HG03066 (cell line): ENCODE measurements at regions not wholly inside any gene's neighbourhood (a gene's known extent, or its start where the extent isn't known, plus 50 kb on each side); places are given as distances from the start of the nearest gene placed in this dataset.

Source experiments
- ATAC-seq: cut with Tn5 transposase; IDR thresholded peaks from one replicate; pipeline ENCODE4 v1.9.1; 2021; ENCODE audit warnings: low read depth; ENCODE audit not compliant: unreplicated experiment

GRCh38 chr11:91209751-91210150, 986.9 kb upstream of the CHORDC1 start:
- ATAC-seq = no peak

- ATAC-seq = no peak
These were observed 986.5 kb upstream of the CHORDC1 start for GRCh38 chr11:91209306-91209705.

- ATAC-seq = no peak
These were observed 977.0 kb upstream of the CHORDC1 start for GRCh38 chr11:91199866-91200265.

GRCh38 chr11:91194546-91194945, 971.7 kb upstream of the CHORDC1 start:
- no peak for ATAC-seq

GRCh38 chr11:91188484-91188883, 965.6 kb upstream of the CHORDC1 start:
- ATAC-seq = no peak

GRCh38 chr11:91187314-91187713, 964.5 kb upstream of the CHORDC1 start:
- ATAC-seq = no peak

GRCh38 chr11:91178366-91178765, 955.5 kb upstream of the CHORDC1 start:
- ATAC-seq = no peak

GRCh38 chr11:91174734-91175133, 951.9 kb upstream of the CHORDC1 start:
- no peak for ATAC-seq

GRCh38 chr11:91174193-91174592, 951.3 kb upstream of the CHORDC1 start:
- no peak for ATAC-seq

GRCh38 chr11:91173701-91174100, 950.9 kb upstream of the CHORDC1 start:
- no peak for ATAC-seq

- no peak for ATAC-seq
These were observed 947.9 kb upstream of the CHORDC1 start for GRCh38 chr11:91170711-91171110.

- ATAC-seq = no peak
These were observed 941.6 kb upstream of the CHORDC1 start for GRCh38 chr11:91164452-91164822.

- ATAC-seq = no peak
These were observed 941.0 kb upstream of the CHORDC1 start for GRCh38 chr11:91163619-91164451.

GRCh38 chr11:91160661-91161060, 937.8 kb upstream of the CHORDC1 start:
- no peak for ATAC-seq

- ATAC-seq = no peak
These were observed 936.2 kb upstream of the CHORDC1 start for GRCh38 chr11:91158891-91159537.

GRCh38 chr11:91158297-91158696, 935.4 kb upstream of the CHORDC1 start:
- no peak for ATAC-seq

GRCh38 chr11:91156041-91156440, 933.2 kb upstream of the CHORDC1 start:
- no peak for ATAC-seq

GRCh38 chr11:91147885-91148284, 925.0 kb upstream of the CHORDC1 start:
- ATAC-seq = no peak

- no peak for ATAC-seq
These were observed 918.8 kb upstream of the CHORDC1 start for GRCh38 chr11:91141655-91142054.

GRCh38 chr11:91136631-91137030, 913.8 kb upstream of the CHORDC1 start:
- ATAC-seq = no peak

- ATAC-seq = no peak
These were observed 910.5 kb upstream of the CHORDC1 start for GRCh38 chr11:91133361-91133760.

GRCh38 chr11:91129596-91129995, 906.7 kb upstream of the CHORDC1 start:
- no peak for ATAC-seq
